ENCODE measurements at regions not wholly inside any gene's neighbourhood (a gene's known extent, or its start where the extent isn't known, plus 50 kb on each side); places are given as distances from the start of the nearest gene placed in this dataset.

- TF ChIP-seq TCF12 (IDR thresholded peaks at IDR 0.05; ENCODE audit: low read depth) (no peak), ZBTB7A (IDR thresholded peaks at IDR 0.05; ENCODE audit: low read depth) (no peak), CREB1 (IDR thresholded peaks at IDR 0.05; ENCODE audit: low read depth) (no peak), RAD21 (IDR thresholded peaks at IDR 0.05; ENCODE audit: low read depth) (no peak), NFIC (IDR thresholded peaks at IDR 0.05) (no peak), YY1 (IDR thresholded peaks at IDR 0.05; ENCODE audit: low read depth) (no peak), TAF1 (IDR thresholded peaks at IDR 0.05; ENCODE audit: low read depth) (no peak), EP300 (IDR thresholded peaks at IDR 0.05; ENCODE audit: borderline replicate concordance) (no peak), EGR1 (IDR thresholded peaks at IDR 0.05) (no peak)
Measured at GRCh38 chr4:34920032-34920431, 1324.3 kb downstream of the ARAP2 start.

- TF ChIP-seq TEAD4 (IDR thresholded peaks at IDR 0.05): no peak
Measured at GRCh38 chr4:34921391-34921790, 1322.9 kb downstream of the ARAP2 start.

GRCh38 chr4:34922325-34922724, 1322.0 kb downstream of the ARAP2 start:
- no peak for TF ChIP-seq MAX (IDR thresholded peaks at IDR 0.05)
- TF ChIP-seq ZBTB7A (IDR thresholded peaks at IDR 0.05; ENCODE audit: low read depth): no peak
- TF ChIP-seq TEAD4 (IDR thresholded peaks at IDR 0.05): no peak
- TF ChIP-seq RAD21 (IDR thresholded peaks at IDR 0.05; ENCODE audit: low read depth): no peak
- TF ChIP-seq CREB1 (IDR thresholded peaks at IDR 0.05; ENCODE audit: low read depth): no peak
- no peak for TF ChIP-seq TCF12 (IDR thresholded peaks at IDR 0.05; ENCODE audit: low read depth)
- no peak for TF ChIP-seq CEBPB (IDR thresholded peaks at IDR 0.05)
- no peak for TF ChIP-seq EGR1 (IDR thresholded peaks at IDR 0.05)
- TF ChIP-seq TAF1 (IDR thresholded peaks at IDR 0.05; ENCODE audit: low read depth): no peak
- no peak for TF ChIP-seq USF1 (IDR thresholded peaks at IDR 0.05)

- TF ChIP-seq YY1 (IDR thresholded peaks at IDR 0.05; ENCODE audit: low read depth) (no peak), TCF12 (IDR thresholded peaks at IDR 0.05; ENCODE audit: low read depth) (no peak), EGR1 (IDR thresholded peaks at IDR 0.05) (no peak), RAD21 (IDR thresholded peaks at IDR 0.05; ENCODE audit: low read depth) (no peak), TEAD4 (IDR thresholded peaks at IDR 0.05) (no peak), EP300 (IDR thresholded peaks at IDR 0.05; ENCODE audit: borderline replicate concordance) (no peak), TAF1 (IDR thresholded peaks at IDR 0.05; ENCODE audit: low read depth) (no peak), CEBPB (IDR thresholded peaks at IDR 0.05) (no peak), USF1 (IDR thresholded peaks at IDR 0.05) (no peak), MAX (IDR thresholded peaks at IDR 0.05) (no peak), FOXM1 (IDR thresholded peaks at IDR 0.05; ENCODE audit: borderline replicate concordance, low read depth) (no peak), NFIC (IDR thresholded peaks at IDR 0.05) (no peak), ZBTB7A (IDR thresholded peaks at IDR 0.05; ENCODE audit: low read depth) (no peak), CREB1 (IDR thresholded peaks at IDR 0.05; ENCODE audit: low read depth) (no peak), REST (IDR thresholded peaks at IDR 0.05; ENCODE audit: low read depth) (no peak)
Measured at GRCh38 chr4:34932591-34932990, 1311.7 kb downstream of the ARAP2 start.

- TF ChIP-seq FOXM1 (IDR thresholded peaks at IDR 0.05; ENCODE audit: borderline replicate concordance, low read depth) (no peak), TEAD4 (IDR thresholded peaks at IDR 0.05) (no peak), TCF12 (IDR thresholded peaks at IDR 0.05; ENCODE audit: low read depth) (no peak), CEBPB (IDR thresholded peaks at IDR 0.05) (no peak), EP300 (IDR thresholded peaks at IDR 0.05; ENCODE audit: borderline replicate concordance) (no peak), CREB1 (IDR thresholded peaks at IDR 0.05; ENCODE audit: low read depth) (no peak), NFIC (IDR thresholded peaks at IDR 0.05) (no peak), REST (IDR thresholded peaks at IDR 0.05; ENCODE audit: low read depth) (no peak)
Measured at GRCh38 chr4:34935739-34936138, 1308.6 kb downstream of the ARAP2 start.

GRCh38 chr4:34939073-34939472, 1305.2 kb downstream of the ARAP2 start:
- no peak for TF ChIP-seq USF1 (IDR thresholded peaks at IDR 0.05)
- TF ChIP-seq CREB1 (IDR thresholded peaks at IDR 0.05; ENCODE audit: low read depth): no peak
- TF ChIP-seq NFIC (IDR thresholded peaks at IDR 0.05): no peak
- no peak for TF ChIP-seq REST (IDR thresholded peaks at IDR 0.05; ENCODE audit: low read depth)
- no peak for TF ChIP-seq CEBPB (IDR thresholded peaks at IDR 0.05)
- TF ChIP-seq RAD21 (IDR thresholded peaks at IDR 0.05; ENCODE audit: low read depth): no peak
